Peyer's patch (tissue), 4 donors: ENCODE measurements at regions not wholly inside any gene's neighbourhood (a gene's known extent, or its start where the extent isn't known, plus 50 kb on each side); places are given as distances from the start of the nearest gene placed in this dataset.

Experiments used
- CTCF ChIP-seq, 6 experiments: fragments of 450-650 bp in 4 of 6; fragments of 200-600 bp in 2 of 6; sonication (generic) in 1 of 6; IDR thresholded peaks; one replicate each; pipeline ENCODE4 v1.5.1; 2017 to 2019; ENCODE audit warnings: antibody characterized with exemption in 6 of 6, mild to moderate bottlenecking in 3 of 6, moderate library complexity in 1 of 6
- POLR2A ChIP-seq, 2 donors: fragments of 450-650 bp; IDR thresholded peaks; one replicate each; pipeline ENCODE4 v1.5.1; 2017; ENCODE audit warnings: antibody characterized with exemption in 2 of 2, mild to moderate bottlenecking in 2 of 2, moderate library complexity in 2 of 2

GRCh38 chr4:77451530-77451929 lies 154.1 kb upstream of the CXCL13 start:
- TF ChIP-seq POLR2A (IDR thresholded peaks at IDR 0.05) (no peak), CTCF (IDR thresholded peaks at IDR 0.05) (no peak)
